Memory B cell (primary cell): ENCODE measurements at regions not wholly inside any gene's neighbourhood (a gene's known extent, or its start where the extent isn't known, plus 50 kb on each side); places are given as distances from the start of the nearest gene placed in this dataset.

Experiments used
- ATAC-seq: fragments of 150-1000 bp; cut with Tn5 transposase; 2 replicates; pipeline ENCODE4 v1.10.0; 2021; ENCODE audit warnings: low read depth, mild to moderate bottlenecking, moderate library complexity
- DNase-seq, 2 donors: peaks; one replicate each; pipeline ENCODE4 v3.0.0; 2022; ENCODE audit warnings: low spot score in 2 of 2
- H3K27ac Mint-ChIP-seq: one replicate; pipeline ENCODE4 v1.8.0; 2022; ENCODE audit warnings: mild to moderate bottlenecking, moderate library complexity, mixed read lengths
- H3K27me3 Mint-ChIP-seq: one replicate; pipeline ENCODE4 v1.8.0; 2022; ENCODE audit warnings: mixed read lengths
- H3K36me3 Mint-ChIP-seq: one replicate; pipeline ENCODE4 v1.8.0; 2022; ENCODE audit warnings: mild to moderate bottlenecking, mixed read lengths
- H3K4me1 Mint-ChIP-seq: one replicate; pipeline ENCODE4 v1.8.0; 2022; ENCODE audit warnings: mixed read lengths
- H3K4me3 Mint-ChIP-seq: one replicate; pipeline ENCODE4 v1.8.0; 2022; ENCODE audit warnings: mild to moderate bottlenecking, moderate library complexity, mixed read lengths
- H3K9me3 Mint-ChIP-seq: one replicate; pipeline ENCODE4 v1.8.0; 2022; ENCODE audit warnings: mixed read lengths

GRCh38 chr10:125562737-125563136 is 120.2 kb downstream of the TEX36 start:
- H3K4me3 Mint-ChIP-seq = no peak overlapping the region
- no peak for ATAC-seq
- no peaks in the 10 kb centered on the region for H3K36me3 Mint-ChIP-seq
- H3K9me3 Mint-ChIP-seq = peaks cover 2% of the 10 kb centered on the region
- peaks cover 3% of the 10 kb centered on the region for H3K27me3 Mint-ChIP-seq
- no peaks in the 10 kb centered on the region for H3K4me1 Mint-ChIP-seq
- no peak for DNase-seq
- H3K27ac Mint-ChIP-seq = no peak overlapping the region

GRCh38 chr10:125560947-125561346 is 122.0 kb downstream of the TEX36 start:
- no peaks in the 10 kb centered on the region for H3K4me1 Mint-ChIP-seq
- H3K9me3 Mint-ChIP-seq = peaks cover 2% of the 10 kb centered on the region
- no peak for ATAC-seq
- peaks cover 2% of the 10 kb centered on the region for H3K27me3 Mint-ChIP-seq
- H3K4me3 Mint-ChIP-seq = no peak overlapping the region
- no peaks in the 10 kb centered on the region for H3K36me3 Mint-ChIP-seq
- H3K27ac Mint-ChIP-seq = no peak overlapping the region
- no peak for DNase-seq

- Mint-ChIP-seq H3K9me3 (peaks cover 3% of the 10 kb centered on the region), H3K4me3 (no peak overlapping the region), H3K27me3 (peaks cover 8% of the 10 kb centered on the region), H3K36me3 (no peaks in the 10 kb centered on the region), H3K27ac (no peak overlapping the region), H3K4me1 (no peaks in the 10 kb centered on the region)
- no peak for ATAC-seq
- DNase-seq = no peak
Observed at GRCh38 chr10:125559210-125559609, 123.8 kb downstream of the TEX36 start.

GRCh38 chr10:125557801-125558505 is 125.0 kb downstream of the TEX36 start:
- Mint-ChIP-seq H3K9me3 (peaks cover 3% of the 10 kb centered on the region), H3K27ac (no peak overlapping the region), H3K27me3 (peaks cover 8% of the 10 kb centered on the region), H3K36me3 (no peaks in the 10 kb centered on the region), H3K4me1 (no peaks in the 10 kb centered on the region), H3K4me3 (no peak overlapping the region)
- ATAC-seq (no peak), DNase-seq (no peak)

GRCh38 chr10:125557311-125557710 is 125.7 kb downstream of the TEX36 start:
- Mint-ChIP-seq H3K27me3 (peaks cover 8% of the 10 kb centered on the region), H3K4me3 (no peak overlapping the region), H3K9me3 (peaks cover 3% of the 10 kb centered on the region), H3K36me3 (no peaks in the 10 kb centered on the region), H3K4me1 (no peaks in the 10 kb centered on the region), H3K27ac (no peak overlapping the region)
- no peak for DNase-seq
- ATAC-seq = no peak

GRCh38 chr10:125556882-125557281 is 126.1 kb downstream of the TEX36 start:
- no peaks in the 10 kb centered on the region for H3K36me3 Mint-ChIP-seq
- peaks cover 3% of the 10 kb centered on the region for H3K9me3 Mint-ChIP-seq
- no peak overlapping the region for H3K4me3 Mint-ChIP-seq
- H3K4me1 Mint-ChIP-seq = no peaks in the 10 kb centered on the region
- H3K27me3 Mint-ChIP-seq = peaks cover 8% of the 10 kb centered on the region
- ATAC-seq = no peak
- no peak for DNase-seq
- no peak overlapping the region for H3K27ac Mint-ChIP-seq

GRCh38 chr10:125555743-125556142 is 127.2 kb downstream of the TEX36 start:
- Mint-ChIP-seq H3K27ac (no peak overlapping the region), H3K4me1 (no peaks in the 10 kb centered on the region), H3K36me3 (no peaks in the 10 kb centered on the region), H3K4me3 (no peak overlapping the region), H3K9me3 (peaks cover 3% of the 10 kb centered on the region), H3K27me3 (peaks cover 8% of the 10 kb centered on the region)
- DNase-seq (no peak), ATAC-seq (no peak)

GRCh38 chr10:125555267-125555666 is 127.7 kb downstream of the TEX36 start:
- Mint-ChIP-seq H3K27ac (no peak overlapping the region), H3K36me3 (no peaks in the 10 kb centered on the region), H3K4me3 (no peak overlapping the region), H3K27me3 (peaks cover 8% of the 10 kb centered on the region), H3K9me3 (peaks cover 3% of the 10 kb centered on the region), H3K4me1 (no peaks in the 10 kb centered on the region)
- ATAC-seq = no peak
- no peak for DNase-seq

GRCh38 chr10:125554753-125555152 is 128.2 kb downstream of the TEX36 start:
- peaks cover 8% of the 10 kb centered on the region for H3K27me3 Mint-ChIP-seq
- no peaks in the 10 kb centered on the region for H3K4me1 Mint-ChIP-seq
- H3K4me3 Mint-ChIP-seq = no peak overlapping the region
- H3K27ac Mint-ChIP-seq = no peak overlapping the region
- no peaks in the 10 kb centered on the region for H3K36me3 Mint-ChIP-seq
- no peak for ATAC-seq
- H3K9me3 Mint-ChIP-seq = peaks cover 3% of the 10 kb centered on the region
- DNase-seq = no peak

GRCh38 chr10:125554016-125554703 is 128.8 kb downstream of the TEX36 start:
- H3K4me1 Mint-ChIP-seq = no peaks in the 10 kb centered on the region
- no peak for ATAC-seq
- peaks cover 3% of the 10 kb centered on the region for H3K9me3 Mint-ChIP-seq
- no peak overlapping the region for H3K27ac Mint-ChIP-seq
- no peaks in the 10 kb centered on the region for H3K36me3 Mint-ChIP-seq
- H3K4me3 Mint-ChIP-seq = no peak overlapping the region
- H3K27me3 Mint-ChIP-seq = peaks cover 8% of the 10 kb centered on the region
- no peak for DNase-seq

- ATAC-seq = no peak
- no peaks in the 10 kb centered on the region for H3K36me3 Mint-ChIP-seq
- no peaks in the 10 kb centered on the region for H3K4me1 Mint-ChIP-seq
Observed at GRCh38 chr10:125553091-125553490, 129.9 kb downstream of the TEX36 start.

GRCh38 chr10:125551247-125551646 is 131.7 kb downstream of the TEX36 start:
- no peak overlapping the region for H3K4me3 Mint-ChIP-seq
- no peak for ATAC-seq

More at GRCh38 chr10:125553091-125553490, 129.9 kb downstream of the TEX36 start:
- Mint-ChIP-seq H3K27me3 (peaks cover 8% of the 10 kb centered on the region), H3K4me3 (no peak overlapping the region), H3K27ac (no peak overlapping the region), H3K9me3 (peaks cover 3% of the 10 kb centered on the region)
- DNase-seq = no peak

GRCh38 chr10:125550362-125550761 is 132.6 kb downstream of the TEX36 start:
- Mint-ChIP-seq H3K4me3 (no peak overlapping the region), H3K27ac (no peak overlapping the region), H3K27me3 (peaks cover 11% of the 10 kb centered on the region), H3K36me3 (no peaks in the 10 kb centered on the region), H3K4me1 (no peaks in the 10 kb centered on the region), H3K9me3 (peaks cover 3% of the 10 kb centered on the region)
- no peak for ATAC-seq
- no peak for DNase-seq

More at GRCh38 chr10:125551247-125551646, 131.7 kb downstream of the TEX36 start:
- Mint-ChIP-seq H3K27ac (no peak overlapping the region), H3K36me3 (no peaks in the 10 kb centered on the region), H3K9me3 (peaks cover 3% of the 10 kb centered on the region), H3K4me1 (no peaks in the 10 kb centered on the region), H3K27me3 (peaks cover 9% of the 10 kb centered on the region)
- no peak for DNase-seq

- H3K36me3 Mint-ChIP-seq = no peaks in the 10 kb centered on the region
- no peaks in the 10 kb centered on the region for H3K4me1 Mint-ChIP-seq
- H3K27ac Mint-ChIP-seq = no peak overlapping the region
- peaks cover 5% of the 10 kb centered on the region for H3K27me3 Mint-ChIP-seq
- no peak overlapping the region for H3K4me3 Mint-ChIP-seq
- DNase-seq (no peak), ATAC-seq (no peak)
- peaks cover 2% of the 10 kb centered on the region for H3K9me3 Mint-ChIP-seq
Observed at GRCh38 chr10:125549653-125550052, 133.3 kb downstream of the TEX36 start.

- DNase-seq = no peak
- no peaks in the 10 kb centered on the region for H3K4me1 Mint-ChIP-seq
- ATAC-seq = no peak
Observed at GRCh38 chr10:125548878-125549277, 134.1 kb downstream of the TEX36 start.

More at GRCh38 chr10:125548878-125549277, 134.1 kb downstream of the TEX36 start:
- no peaks in the 10 kb centered on the region for H3K9me3 Mint-ChIP-seq
- H3K4me3 Mint-ChIP-seq = no peak overlapping the region
- no peaks in the 10 kb centered on the region for H3K36me3 Mint-ChIP-seq
- peaks cover 3% of the 10 kb centered on the region for H3K27me3 Mint-ChIP-seq
- H3K27ac Mint-ChIP-seq = no peak overlapping the region
